GM23338 (cell line): ENCODE measurements at regions not wholly inside any gene's neighbourhood (a gene's known extent, or its start where the extent isn't known, plus 50 kb on each side); places are given as distances from the start of the nearest gene placed in this dataset.

ENCODE experiments used
- CREB1 ChIP-seq: fragments of 250-450 bp; sonication (Bioruptor Pico); IDR thresholded peaks from 2 replicates; pipeline ENCODE4 v1.5.0; 2020; ENCODE audit warnings: low read depth, mild to moderate bottlenecking, moderate library complexity
- EZH2 ChIP-seq: fragments of 200-600 bp; sonication (generic); IDR thresholded peaks from one replicate; pipeline ENCODE4 v1.8.0; 2017; ENCODE audit warnings: antibody characterized with exemption, mild to moderate bottlenecking, low read depth; ENCODE audit not compliant: unreplicated experiment
- EZH2phosphoT487 ChIP-seq: fragments of 200-600 bp; sonication (generic); IDR thresholded peaks from one replicate; pipeline ENCODE4 v1.8.1; 2018; ENCODE audit warnings: antibody characterized with exemption; ENCODE audit not compliant: unreplicated experiment
- JUNB ChIP-seq: IDR thresholded peaks from one replicate; pipeline ENCODE4 v1.6.1; 2016; ENCODE audit warnings: antibody characterized with exemption; ENCODE audit not compliant: unreplicated experiment
- NANOG ChIP-seq: IDR thresholded peaks from 2 replicates; pipeline ENCODE4 v1.6.1; 2016; ENCODE audit warnings: antibody characterized with exemption, borderline replicate concordance
- TF ChIP-seq, protein P1 (sequence below): fragments of 250-450 bp; sonication (Bioruptor Pico); IDR thresholded peaks from 2 replicates; pipeline ENCODE4 v1.5.0; 2020; ENCODE audit warnings: mild to moderate bottlenecking, moderate library complexity
- TF ChIP-seq, protein P2 (sequence below): IDR thresholded peaks from 2 replicates; pipeline ENCODE4 v1.6.1; 2016; ENCODE audit warnings: antibody characterized with exemption
- TF ChIP-seq, protein P3 (sequence below), 2 experiments: fragments of 200-600 bp in 1 of 2; sonication (generic) in 1 of 2; conservative IDR thresholded peaks; 2 replicates each; pipeline versions ENCODE4 v1.5.1 to v1.6.1; 2016 to 2017; ENCODE audit warnings: antibody characterized with exemption in 2 of 2, low read depth in 2 of 2, mild to moderate bottlenecking in 2 of 2, moderate library complexity in 1 of 2

DNA sequence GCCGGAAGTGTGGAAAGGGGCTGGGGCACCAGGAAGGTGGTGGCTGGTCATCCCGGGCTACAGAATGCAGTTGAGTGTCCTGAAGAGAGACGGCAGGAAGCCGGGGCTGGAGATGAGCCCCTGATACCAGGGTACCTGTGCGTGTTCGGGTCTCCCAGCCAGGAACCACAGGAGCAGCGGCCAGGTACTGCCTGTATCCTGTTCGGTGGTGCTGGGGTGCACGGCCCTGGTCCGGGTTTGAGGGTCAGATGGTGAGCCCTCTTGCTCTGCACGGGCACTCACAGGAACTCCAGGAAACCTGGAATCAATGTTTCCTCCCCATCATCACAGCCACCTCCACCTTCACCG lies 253.1 kb upstream of the B3GAT1 start (continued):
- TF ChIP-seq, protein P1, sequence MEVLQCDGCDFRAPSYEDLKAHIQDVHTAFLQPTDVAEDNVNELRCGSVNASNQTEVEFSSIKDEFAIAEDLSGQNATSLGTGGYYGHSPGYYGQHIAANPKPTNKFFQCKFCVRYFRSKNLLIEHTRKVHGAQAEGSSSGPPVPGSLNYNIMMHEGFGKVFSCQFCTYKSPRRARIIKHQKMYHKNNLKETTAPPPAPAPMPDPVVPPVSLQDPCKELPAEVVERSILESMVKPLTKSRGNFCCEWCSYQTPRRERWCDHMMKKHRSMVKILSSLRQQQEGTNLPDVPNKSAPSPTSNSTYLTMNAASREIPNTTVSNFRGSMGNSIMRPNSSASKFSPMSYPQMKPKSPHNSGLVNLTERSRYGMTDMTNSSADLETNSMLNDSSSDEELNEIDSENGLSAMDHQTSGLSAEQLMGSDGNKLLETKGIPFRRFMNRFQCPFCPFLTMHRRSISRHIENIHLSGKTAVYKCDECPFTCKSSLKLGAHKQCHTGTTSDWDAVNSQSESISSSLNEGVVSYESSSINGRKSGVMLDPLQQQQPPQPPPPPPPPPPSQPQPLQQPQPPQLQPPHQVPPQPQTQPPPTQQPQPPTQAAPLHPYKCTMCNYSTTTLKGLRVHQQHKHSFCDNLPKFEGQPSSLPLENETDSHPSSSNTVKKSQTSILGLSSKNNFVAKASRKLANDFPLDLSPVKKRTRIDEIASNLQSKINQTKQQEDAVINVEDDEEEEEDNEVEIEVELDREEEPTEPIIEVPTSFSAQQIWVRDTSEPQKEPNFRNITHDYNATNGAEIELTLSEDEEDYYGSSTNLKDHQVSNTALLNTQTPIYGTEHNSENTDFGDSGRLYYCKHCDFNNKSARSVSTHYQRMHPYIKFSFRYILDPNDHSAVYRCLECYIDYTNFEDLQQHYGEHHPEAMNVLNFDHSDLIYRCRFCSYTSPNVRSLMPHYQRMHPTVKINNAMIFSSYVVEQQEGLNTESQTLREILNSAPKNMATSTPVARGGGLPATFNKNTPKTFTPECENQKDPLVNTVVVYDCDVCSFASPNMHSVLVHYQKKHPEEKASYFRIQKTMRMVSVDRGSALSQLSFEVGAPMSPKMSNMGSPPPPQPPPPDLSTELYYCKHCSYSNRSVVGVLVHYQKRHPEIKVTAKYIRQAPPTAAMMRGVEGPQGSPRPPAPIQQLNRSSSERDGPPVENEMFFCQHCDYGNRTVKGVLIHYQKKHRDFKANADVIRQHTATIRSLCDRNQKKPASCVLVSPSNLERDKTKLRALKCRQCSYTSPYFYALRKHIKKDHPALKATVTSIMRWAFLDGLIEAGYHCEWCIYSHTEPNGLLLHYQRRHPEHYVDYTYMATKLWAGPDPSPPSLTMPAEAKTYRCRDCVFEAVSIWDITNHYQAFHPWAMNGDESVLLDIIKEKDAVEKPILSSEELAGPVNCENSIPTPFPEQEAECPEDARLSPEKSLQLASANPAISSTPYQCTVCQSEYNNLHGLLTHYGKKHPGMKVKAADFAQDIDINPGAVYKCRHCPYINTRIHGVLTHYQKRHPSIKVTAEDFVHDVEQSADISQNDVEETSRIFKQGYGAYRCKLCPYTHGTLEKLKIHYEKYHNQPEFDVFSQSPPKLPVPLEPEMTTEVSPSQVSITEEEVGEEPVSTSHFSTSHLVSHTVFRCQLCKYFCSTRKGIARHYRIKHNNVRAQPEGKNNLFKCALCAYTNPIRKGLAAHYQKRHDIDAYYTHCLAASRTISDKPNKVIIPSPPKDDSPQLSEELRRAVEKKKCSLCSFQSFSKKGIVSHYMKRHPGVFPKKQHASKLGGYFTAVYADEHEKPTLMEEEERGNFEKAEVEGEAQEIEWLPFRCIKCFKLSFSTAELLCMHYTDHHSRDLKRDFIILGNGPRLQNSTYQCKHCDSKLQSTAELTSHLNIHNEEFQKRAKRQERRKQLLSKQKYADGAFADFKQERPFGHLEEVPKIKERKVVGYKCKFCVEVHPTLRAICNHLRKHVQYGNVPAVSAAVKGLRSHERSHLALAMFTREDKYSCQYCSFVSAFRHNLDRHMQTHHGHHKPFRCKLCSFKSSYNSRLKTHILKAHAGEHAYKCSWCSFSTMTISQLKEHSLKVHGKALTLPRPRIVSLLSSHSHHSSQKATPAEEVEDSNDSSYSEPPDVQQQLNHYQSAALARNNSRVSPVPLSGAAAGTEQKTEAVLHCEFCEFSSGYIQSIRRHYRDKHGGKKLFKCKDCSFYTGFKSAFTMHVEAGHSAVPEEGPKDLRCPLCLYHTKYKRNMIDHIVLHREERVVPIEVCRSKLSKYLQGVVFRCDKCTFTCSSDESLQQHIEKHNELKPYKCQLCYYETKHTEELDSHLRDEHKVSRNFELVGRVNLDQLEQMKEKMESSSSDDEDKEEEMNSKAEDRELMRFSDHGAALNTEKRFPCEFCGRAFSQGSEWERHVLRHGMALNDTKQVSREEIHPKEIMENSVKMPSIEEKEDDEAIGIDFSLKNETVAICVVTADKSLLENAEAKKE (CRISPR knock-in tag), result no peak
- TF ChIP-seq, protein P2, sequence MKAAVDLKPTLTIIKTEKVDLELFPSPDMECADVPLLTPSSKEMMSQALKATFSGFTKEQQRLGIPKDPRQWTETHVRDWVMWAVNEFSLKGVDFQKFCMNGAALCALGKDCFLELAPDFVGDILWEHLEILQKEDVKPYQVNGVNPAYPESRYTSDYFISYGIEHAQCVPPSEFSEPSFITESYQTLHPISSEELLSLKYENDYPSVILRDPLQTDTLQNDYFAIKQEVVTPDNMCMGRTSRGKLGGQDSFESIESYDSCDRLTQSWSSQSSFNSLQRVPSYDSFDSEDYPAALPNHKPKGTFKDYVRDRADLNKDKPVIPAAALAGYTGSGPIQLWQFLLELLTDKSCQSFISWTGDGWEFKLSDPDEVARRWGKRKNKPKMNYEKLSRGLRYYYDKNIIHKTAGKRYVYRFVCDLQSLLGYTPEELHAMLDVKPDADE, result no peak
- TF ChIP-seq, protein P3, sequence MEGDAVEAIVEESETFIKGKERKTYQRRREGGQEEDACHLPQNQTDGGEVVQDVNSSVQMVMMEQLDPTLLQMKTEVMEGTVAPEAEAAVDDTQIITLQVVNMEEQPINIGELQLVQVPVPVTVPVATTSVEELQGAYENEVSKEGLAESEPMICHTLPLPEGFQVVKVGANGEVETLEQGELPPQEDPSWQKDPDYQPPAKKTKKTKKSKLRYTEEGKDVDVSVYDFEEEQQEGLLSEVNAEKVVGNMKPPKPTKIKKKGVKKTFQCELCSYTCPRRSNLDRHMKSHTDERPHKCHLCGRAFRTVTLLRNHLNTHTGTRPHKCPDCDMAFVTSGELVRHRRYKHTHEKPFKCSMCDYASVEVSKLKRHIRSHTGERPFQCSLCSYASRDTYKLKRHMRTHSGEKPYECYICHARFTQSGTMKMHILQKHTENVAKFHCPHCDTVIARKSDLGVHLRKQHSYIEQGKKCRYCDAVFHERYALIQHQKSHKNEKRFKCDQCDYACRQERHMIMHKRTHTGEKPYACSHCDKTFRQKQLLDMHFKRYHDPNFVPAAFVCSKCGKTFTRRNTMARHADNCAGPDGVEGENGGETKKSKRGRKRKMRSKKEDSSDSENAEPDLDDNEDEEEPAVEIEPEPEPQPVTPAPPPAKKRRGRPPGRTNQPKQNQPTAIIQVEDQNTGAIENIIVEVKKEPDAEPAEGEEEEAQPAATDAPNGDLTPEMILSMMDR (conservative IDR thresholded peaks at IDR 0.05; ENCODE audit: low read depth in 2 of 2), result no peak
- TF ChIP-seq EZH2 (no peak), CREB1 (no peak), NANOG (no peak), EZH2phosphoT487 (no peak), JUNB (no peak)
